Skeletal muscle satellite cell (primary cell): ENCODE measurements at regions not wholly inside any gene's neighbourhood (a gene's known extent, or its start where the extent isn't known, plus 50 kb on each side); places are given as distances from the start of the nearest gene placed in this dataset.
A peak's percentile ranks its signal among the peaks of the same experiment; 100 is the strongest.
"Not testable (repeated sequence)": the region's sequence is repeated elsewhere in the genome, so short reads cannot be mapped to it uniquely, and the experiment has no call there.

Experiments used
- H3K27me3 ChIP-seq: 2 replicates; pipeline ENCODE4 v1.7.0; 2013; ENCODE audit warnings: low read length; ENCODE audit not compliant: control insufficient read depth, insufficient read depth
- H3K36me3 ChIP-seq: 2 replicates; pipeline ENCODE4 v1.7.0; 2013; ENCODE audit warnings: mild to moderate bottlenecking, control low read depth, low read length; ENCODE audit not compliant: insufficient read depth
- H3K4me1 ChIP-seq: 2 replicates; pipeline ENCODE4 v1.7.0; 2013; ENCODE audit warnings: low read length; ENCODE audit not compliant: control insufficient read depth, insufficient read depth
- H3K4me2 ChIP-seq: 2 replicates; pipeline ENCODE4 v1.7.0; 2013; ENCODE audit warnings: mild to moderate bottlenecking, low read length
- H3K4me3 ChIP-seq: 2 replicates; pipeline ENCODE4 v1.7.0; 2013; ENCODE audit warnings: low read length
- H3K9ac ChIP-seq: 2 replicates; pipeline ENCODE4 v1.7.0; 2013; ENCODE audit warnings: mild to moderate bottlenecking, low read depth, low read length, moderate library complexity
- H3K9me3 ChIP-seq: replicated peaks from 2 replicates; pipeline ENCODE4 v1.7.0; 2013; ENCODE audit warnings: mild to moderate bottlenecking, control low read depth, low read length

DNA sequence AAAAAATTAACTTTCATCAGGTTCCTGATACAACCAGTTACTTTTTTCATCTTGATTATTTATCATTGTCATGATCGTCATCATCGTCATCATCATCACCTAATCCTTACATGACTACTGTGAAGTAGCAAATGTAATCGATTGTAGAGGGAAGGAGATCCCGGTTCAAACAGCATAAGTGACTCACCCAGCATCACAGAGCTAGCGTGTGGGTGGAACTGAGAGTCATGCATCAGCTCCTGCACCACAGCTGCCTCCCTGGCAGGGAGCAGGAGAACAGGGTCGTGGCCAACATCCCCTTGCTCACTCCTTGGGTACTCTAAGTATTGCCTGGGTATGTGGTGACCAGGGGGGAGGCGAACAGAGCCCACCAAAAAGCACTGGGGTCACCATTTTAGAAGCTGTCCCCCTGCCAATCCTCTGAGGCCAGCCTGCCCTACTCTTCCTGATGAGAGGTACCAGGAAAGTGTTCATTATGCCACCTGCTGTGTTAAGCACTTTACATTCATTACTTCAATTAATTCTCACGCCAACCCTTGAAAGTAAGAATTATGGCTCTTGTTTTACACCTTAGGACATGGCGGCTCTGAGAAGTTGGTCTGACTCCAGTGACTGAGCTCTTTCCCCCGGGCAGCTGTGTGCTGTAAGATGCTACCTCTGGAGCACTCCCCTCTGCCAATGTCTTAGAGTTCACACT, 425.2 kb downstream of the CD83 start:
- no peaks in the 10 kb centered on the region for H3K27me3 ChIP-seq
- H3K9me3 ChIP-seq, result no peaks in the 10 kb centered on the region
- H3K4me1 ChIP-seq, result peaks cover 29% of the 10 kb centered on the region
- no peaks in the 10 kb centered on the region for H3K36me3 ChIP-seq
- no peak overlapping the region for H3K9ac ChIP-seq
- H3K4me3 ChIP-seq, result no peak overlapping the region
- peak overlapping the region; percentile 15 for H3K4me2 ChIP-seq

GRCh38 chr6:14543971-14544585, 426.5 kb downstream of the CD83 start:
- Histone ChIP-seq H3K9me3 (no peaks in the 10 kb centered on the region), H3K36me3 (no peaks in the 10 kb centered on the region), H3K9ac (no peak overlapping the region), H3K27me3 (no peaks in the 10 kb centered on the region), H3K4me2 (no peak overlapping the region), H3K4me3 (no peak overlapping the region), H3K4me1 (peaks cover 29% of the 10 kb centered on the region)

DNA sequence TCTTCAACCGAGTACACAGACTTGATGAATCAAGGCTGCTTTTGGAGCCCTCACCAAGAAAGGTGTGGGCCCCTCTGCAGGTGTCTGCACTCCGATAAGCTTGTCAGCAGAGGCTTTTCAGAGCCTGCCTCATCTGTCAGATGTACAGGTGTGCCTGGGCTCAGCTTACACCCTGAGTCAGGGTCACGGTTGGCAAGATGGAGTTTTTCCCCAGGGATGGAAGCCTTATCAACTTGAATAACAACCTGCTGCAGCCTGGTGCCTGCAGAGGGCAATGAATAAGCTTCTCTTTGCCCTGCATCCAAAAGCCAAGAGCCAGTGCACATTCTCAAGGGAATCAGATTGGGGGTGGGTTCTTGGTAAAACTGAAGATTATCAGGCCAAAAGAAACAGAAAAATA, 427.1 kb downstream of the CD83 start:
- Histone ChIP-seq H3K27me3 (no peaks in the 10 kb centered on the region), H3K4me2 (no peak overlapping the region), H3K4me1 (peaks cover 29% of the 10 kb centered on the region), H3K36me3 (no peaks in the 10 kb centered on the region), H3K9ac (no peak overlapping the region), H3K4me3 (no peak overlapping the region), H3K9me3 (no peaks in the 10 kb centered on the region)

DNA sequence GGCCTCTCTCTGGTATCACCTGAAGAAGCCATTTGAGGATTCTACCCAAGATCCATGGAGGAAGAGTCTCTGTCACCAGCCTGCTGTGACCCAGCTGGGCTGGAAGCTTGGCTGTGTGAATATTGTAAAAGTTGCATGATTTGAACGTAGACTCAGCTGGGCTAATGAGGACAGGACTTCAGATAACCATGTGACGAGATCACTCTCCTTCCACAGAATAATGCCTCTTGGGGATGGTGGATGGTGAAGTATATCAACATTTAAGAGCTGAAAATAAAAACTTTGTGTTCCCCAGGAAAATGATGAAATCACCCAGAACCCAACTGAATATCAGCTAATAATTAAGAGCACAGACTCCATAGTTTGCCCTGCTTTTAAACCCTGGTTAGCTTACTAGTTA, 427.9 kb downstream of the CD83 start:
- Histone ChIP-seq H3K9me3 (no peaks in the 10 kb centered on the region), H3K27me3 (no peaks in the 10 kb centered on the region), H3K4me3 (no peak overlapping the region), H3K9ac (no peak overlapping the region), H3K4me2 (no peak overlapping the region), H3K4me1 (peaks cover 23% of the 10 kb centered on the region), H3K36me3 (no peaks in the 10 kb centered on the region)

DNA sequence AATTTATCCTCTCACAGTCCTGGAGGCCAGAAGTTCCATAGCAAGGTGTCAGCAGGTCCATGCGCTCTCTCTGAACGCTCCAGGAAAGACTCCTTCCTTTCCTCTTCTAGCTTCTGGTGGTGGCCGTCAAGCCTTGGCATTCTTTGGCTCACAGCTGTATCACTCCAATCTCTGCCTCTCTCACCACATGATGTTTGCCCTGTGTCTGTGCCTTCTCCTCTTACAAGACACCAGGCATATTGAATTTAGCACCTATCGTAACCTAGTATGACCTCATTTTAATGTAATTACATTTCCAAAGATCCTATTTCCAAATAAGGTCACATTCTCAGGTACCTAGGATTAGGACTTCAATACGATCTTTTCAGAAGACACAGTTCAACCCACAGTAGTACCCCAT, 428.5 kb downstream of the CD83 start:
- Histone ChIP-seq H3K9me3 (no peaks in the 10 kb centered on the region), H3K27me3 (no peaks in the 10 kb centered on the region), H3K9ac (no peak overlapping the region), H3K4me3 (no peak overlapping the region), H3K4me1 (peaks cover 22% of the 10 kb centered on the region), H3K36me3 (no peaks in the 10 kb centered on the region), H3K4me2 (no peak overlapping the region)

- H3K4me3 ChIP-seq, result no peak overlapping the region
Measured at GRCh38 chr6:14547284-14547998, 429.9 kb downstream of the CD83 start.

GRCh38 chr6:14549304-14549770, 431.8 kb downstream of the CD83 start:
- Histone ChIP-seq H3K4me2 (no peak overlapping the region), H3K36me3 (no peaks in the 10 kb centered on the region), H3K27me3 (no peaks in the 10 kb centered on the region), H3K4me3 (no peak overlapping the region), H3K4me1 (peaks cover 6% of the 10 kb centered on the region), H3K9ac (no peak overlapping the region), H3K9me3 (no peaks in the 10 kb centered on the region)

More at GRCh38 chr6:14547284-14547998, 429.9 kb downstream of the CD83 start:
- no peaks in the 10 kb centered on the region for H3K27me3 ChIP-seq
- H3K4me1 ChIP-seq, result peaks cover 15% of the 10 kb centered on the region
- no peak overlapping the region for H3K4me2 ChIP-seq
- H3K9me3 ChIP-seq, result no peaks in the 10 kb centered on the region
- H3K36me3 ChIP-seq, result no peaks in the 10 kb centered on the region
- H3K9ac ChIP-seq, result no peak overlapping the region

DNA sequence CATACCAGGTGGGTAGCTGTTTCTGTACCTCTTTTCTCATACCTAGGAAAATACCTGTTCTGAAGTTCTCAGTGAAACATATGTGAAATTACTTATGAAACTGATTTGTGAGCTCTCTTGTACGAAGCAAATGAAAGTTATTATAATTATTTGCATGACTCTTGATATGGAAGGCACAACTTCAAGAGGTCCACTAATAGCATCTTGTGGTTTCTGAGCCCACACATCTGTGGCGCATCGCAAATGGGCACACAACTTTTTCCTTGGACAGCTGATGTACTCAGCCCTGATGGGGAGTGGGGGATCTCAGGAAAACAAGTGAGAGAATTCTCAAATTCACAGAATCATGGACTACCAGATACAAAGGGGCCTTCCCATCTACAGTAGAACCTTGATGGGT, 432.3 kb downstream of the CD83 start:
- Histone ChIP-seq H3K36me3 (no peaks in the 10 kb centered on the region), H3K27me3 (no peaks in the 10 kb centered on the region), H3K4me2 (no peak overlapping the region), H3K9me3 (no peaks in the 10 kb centered on the region), H3K4me1 (peaks cover 6% of the 10 kb centered on the region), H3K9ac (no peak overlapping the region), H3K4me3 (no peak overlapping the region)

GRCh38 chr6:14550410-14550809, 432.8 kb downstream of the CD83 start:
- no peak overlapping the region for H3K4me3 ChIP-seq
- H3K4me2 ChIP-seq, result no peak overlapping the region
- no peaks in the 10 kb centered on the region for H3K9me3 ChIP-seq
- H3K27me3 ChIP-seq, result no peaks in the 10 kb centered on the region
- H3K9ac ChIP-seq, result no peak overlapping the region
- peaks cover 6% of the 10 kb centered on the region for H3K4me1 ChIP-seq
- no peaks in the 10 kb centered on the region for H3K36me3 ChIP-seq

GRCh38 chr6:14550822-14551221, 433.2 kb downstream of the CD83 start:
- no peaks in the 10 kb centered on the region for H3K27me3 ChIP-seq
- H3K9me3 ChIP-seq, result no peaks in the 10 kb centered on the region
- no peak overlapping the region for H3K4me3 ChIP-seq
- H3K4me2 ChIP-seq, result no peak overlapping the region
- no peak overlapping the region for H3K9ac ChIP-seq
- no peaks in the 10 kb centered on the region for H3K36me3 ChIP-seq
- H3K4me1 ChIP-seq, result peaks cover 6% of the 10 kb centered on the region

DNA sequence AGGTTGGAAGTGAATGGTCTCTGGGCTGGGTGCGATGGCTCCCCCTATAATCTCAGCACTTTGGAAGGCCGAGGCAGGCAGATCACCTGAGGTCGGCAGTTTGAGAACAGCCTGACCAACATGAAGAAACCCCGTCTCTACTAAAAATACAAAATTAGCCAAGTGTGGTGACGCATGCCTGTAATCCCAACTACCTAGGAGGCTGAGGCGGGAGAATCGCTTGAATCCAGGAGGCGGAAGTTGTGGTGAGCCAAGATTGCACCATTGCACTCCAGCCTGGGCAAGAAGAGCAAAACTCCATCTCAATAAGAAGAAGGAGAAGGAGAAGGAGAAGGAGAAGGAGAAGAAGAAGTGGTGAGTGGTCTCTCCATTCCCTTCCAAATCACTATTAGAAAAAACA, 434.0 kb downstream of the CD83 start:
- H3K27me3 ChIP-seq, H3K9me3 ChIP-seq, H3K4me3 ChIP-seq, H3K9ac ChIP-seq, H3K4me2 ChIP-seq, H3K36me3 ChIP-seq, H3K4me1 ChIP-seq: not testable (repeated sequence)
